DMS153 treated with DMSO at 0.1 percent for 48 hours (cell line): ENCODE measurements at regions not wholly inside any gene's neighbourhood (a gene's known extent, or its start where the extent isn't known, plus 50 kb on each side); places are given as distances from the start of the nearest gene placed in this dataset.
A peak's percentile ranks its signal among the peaks of the same experiment; 100 is the strongest.
"Not testable (repeated sequence)": the region's sequence is repeated elsewhere in the genome, so short reads cannot be mapped to it uniquely, and the experiment has no call there.

Source experiments
- DNase-seq: peaks from one replicate; lab custom pipeline; 2025; ENCODE audit not compliant: unreplicated experiment; lab: John Stamatoyannopoulos, UW

DNA sequence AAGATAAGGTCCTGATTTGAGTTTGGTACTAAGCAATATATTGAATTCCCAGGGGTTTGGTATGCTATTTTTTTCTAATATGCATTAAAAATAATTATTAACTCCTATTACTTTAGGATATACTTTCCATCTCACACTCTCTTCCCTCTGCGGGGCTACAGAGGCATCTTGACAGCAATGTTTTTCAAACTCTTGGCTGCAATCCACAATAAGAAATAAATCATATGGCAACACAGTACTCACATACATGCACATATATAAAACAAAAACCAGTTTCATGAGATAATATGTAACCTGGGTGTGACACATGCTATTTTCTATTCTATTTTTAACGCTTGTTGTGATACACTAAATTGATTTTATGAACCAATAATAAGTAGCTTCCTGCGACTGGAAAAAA lies 189.5 kb downstream of the UNC5CL start:
- DNase-seq: no peak

DNA sequence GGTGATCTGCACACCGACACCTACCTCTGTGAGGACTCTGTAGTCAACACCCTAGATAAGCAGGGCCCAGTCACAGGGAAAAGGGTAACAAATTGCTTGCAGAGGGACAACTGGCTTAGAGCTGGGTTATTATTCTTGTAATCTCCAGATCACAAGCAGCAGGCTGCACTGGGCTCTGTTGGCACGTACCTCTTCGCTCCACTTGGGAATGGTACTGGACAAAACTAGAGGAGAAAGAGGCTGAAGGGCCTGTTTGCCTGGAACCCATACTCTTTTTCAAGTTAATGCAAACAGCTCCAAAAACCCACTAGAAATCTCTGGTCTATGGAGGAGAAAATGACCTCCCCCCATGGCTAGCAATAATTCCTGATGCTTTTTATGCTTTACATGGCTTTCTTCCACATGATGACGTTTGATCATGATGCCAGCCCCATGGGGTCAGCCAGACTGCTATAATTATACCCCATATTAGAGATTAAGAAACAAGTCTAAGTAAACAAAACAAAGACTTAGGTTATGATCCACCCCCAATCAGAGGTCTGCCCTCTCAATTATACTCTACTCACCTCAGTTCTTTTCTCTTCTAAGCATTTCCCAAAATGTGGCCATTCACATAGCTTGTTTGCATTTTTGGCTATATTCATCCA lies 190.0 kb downstream of the UNC5CL start:
- no peak for DNase-seq

- no peak for DNase-seq
These were observed 191.0 kb downstream of the UNC5CL start for GRCh38 chr6:40848038-40848437.

- peak; percentile 21 for DNase-seq
These were observed 193.5 kb downstream of the UNC5CL start for GRCh38 chr6:40845553-40845952.

- no peak for DNase-seq
These were observed 194.8 kb downstream of the UNC5CL start for GRCh38 chr6:40844246-40844645.

GRCh38 chr6:40841721-40842120 lies 197.3 kb downstream of the UNC5CL start:
- no peak for DNase-seq

DNA sequence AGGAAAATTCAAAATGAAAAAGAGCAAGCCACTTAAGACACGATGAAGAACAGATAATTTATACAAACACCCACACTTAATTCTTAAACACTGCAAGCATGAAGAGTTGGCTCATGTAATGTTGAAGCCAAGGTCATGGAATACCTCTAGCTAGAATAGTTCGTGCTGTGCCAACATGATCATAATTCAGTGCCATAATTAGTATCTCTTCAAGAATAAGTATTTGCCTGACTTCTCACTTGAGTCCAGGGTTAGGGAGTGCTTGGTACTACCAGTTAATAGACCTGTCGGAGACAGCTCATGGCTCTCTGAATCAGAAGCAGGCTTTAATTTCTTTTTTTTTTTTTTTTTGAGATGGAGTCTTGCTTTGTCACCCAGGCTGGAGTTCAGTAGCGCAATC lies 206.3 kb downstream of the UNC5CL start:
- DNase-seq: no peak

DNA sequence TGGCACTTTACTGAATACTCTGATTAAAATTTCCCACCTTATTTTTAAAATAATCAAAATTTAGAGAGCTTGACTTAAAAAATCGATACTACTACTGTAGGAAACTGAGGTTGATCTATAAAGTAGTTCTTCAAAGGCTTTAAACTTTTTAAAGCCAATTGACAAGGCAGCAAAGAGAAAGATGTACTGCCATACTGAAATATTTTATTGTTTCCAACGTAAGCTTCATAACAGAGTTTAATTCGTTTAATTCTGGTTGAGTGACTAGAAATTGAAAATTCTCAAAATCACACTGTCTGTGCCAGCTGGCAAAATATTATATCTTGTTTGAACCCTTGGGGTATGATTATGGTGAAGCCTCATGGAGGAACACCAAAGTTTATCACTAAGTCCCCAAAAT lies 207.6 kb downstream of the UNC5CL start:
- DNase-seq: no peak

- no peak for DNase-seq
These were observed 213.9 kb downstream of the UNC5CL start for GRCh38 chr6:40825102-40825501.

GRCh38 chr6:40823917-40824891 lies 214.8 kb downstream of the UNC5CL start:
- not testable (repeated sequence) for DNase-seq

GRCh38 chr6:40822619-40823018 lies 216.4 kb downstream of the UNC5CL start:
- no peak for DNase-seq

GRCh38 chr6:40819182-40819834 lies 219.7 kb downstream of the UNC5CL start:
- DNase-seq: no peak

- DNase-seq: no peak
These were observed 221.7 kb downstream of the UNC5CL start for GRCh38 chr6:40817369-40817768.

GRCh38 chr6:40816601-40817000 lies 222.4 kb downstream of the UNC5CL start:
- DNase-seq: no peak

- DNase-seq: no peak
These were observed 223.3 kb downstream of the UNC5CL start for GRCh38 chr6:40815731-40816130.

DNA sequence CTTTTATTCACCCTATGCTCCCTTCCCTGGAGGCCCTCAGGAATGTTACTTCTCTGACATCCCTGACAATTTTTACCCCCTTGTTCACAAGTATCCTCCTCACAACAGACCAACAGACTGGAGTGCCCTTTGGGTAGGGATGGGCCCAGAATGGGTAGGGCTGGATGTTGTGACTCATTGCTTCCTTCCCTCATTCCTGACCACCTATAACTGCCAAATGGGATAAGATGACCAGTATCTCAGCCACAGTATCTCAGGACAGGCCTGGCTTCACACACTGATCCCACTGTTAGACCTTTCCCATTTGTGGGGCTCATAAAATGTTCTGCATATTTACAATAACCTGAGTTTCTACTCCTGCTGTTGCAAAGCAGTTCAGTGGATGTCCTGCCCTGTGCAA lies 223.0 kb upstream of the LRFN2 start:
- DNase-seq: no peak

DNA sequence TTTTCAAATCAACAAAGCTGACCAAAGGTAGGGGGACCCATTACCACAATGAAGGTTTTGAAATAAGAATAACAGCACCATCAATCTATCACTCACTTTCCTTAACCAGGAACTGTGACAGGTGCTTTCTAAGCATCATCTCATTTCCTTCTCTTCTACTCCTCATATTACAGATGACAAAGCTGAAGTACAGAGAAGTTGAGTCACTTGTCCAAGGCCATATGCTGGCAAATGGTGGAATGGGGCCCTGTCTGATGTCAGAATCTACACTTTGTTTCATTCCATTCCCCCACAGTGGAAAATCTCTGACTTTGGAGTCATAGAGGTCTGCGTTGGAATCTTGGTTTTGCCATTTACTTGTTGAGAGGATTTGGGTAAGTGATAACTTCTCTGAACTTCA lies 222.5 kb upstream of the LRFN2 start:
- DNase-seq: no peak

DNA sequence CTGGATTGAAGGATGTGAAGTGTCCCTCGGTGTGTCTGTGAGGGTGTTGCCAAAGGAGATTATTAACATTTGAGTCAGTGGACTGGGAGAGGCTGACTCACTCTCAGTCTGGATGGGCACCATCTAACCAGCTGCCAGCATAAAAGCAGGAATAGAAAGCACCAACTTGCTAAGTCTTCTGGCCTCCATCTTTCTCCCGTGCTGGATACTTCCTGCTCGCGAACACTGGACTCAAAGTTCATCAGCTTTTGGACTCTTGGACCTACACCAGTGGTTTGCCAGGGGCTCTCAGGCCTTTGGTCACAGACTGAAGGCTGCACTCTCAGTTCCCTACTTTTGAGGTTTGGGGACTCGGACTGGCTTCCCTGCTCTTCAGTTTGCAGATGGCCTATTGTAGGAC lies 220.3 kb upstream of the LRFN2 start:
- no peak for DNase-seq

DNA sequence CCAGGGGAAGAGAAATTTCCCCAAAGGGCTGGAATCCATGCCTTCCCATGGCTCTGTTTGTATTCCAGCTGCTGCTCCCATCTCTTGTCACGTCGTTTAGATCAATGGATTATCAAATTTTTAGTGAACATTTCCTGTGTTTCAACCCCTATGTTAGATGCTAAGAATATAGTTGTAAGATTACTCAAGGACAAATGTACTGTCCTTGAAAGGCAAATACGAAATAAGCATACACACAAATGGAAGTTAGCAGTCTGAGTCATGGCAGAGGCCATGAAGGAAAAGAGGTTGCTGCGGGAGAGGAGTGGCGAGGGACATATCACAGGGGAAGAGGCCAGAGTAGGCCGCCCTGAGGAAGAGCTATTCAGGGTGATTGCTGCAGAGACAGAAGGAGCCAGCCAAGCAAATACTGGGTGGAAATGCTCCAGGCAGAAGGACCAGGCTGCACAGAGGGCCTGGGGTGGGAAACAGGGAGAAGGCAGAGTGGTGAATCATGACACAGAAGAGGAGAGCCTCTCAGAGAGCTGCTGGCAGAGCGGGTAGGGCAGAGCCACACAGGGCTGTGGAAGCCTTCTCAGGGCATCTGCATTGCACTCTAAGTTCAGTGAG lies 219.2 kb upstream of the LRFN2 start:
- DNase-seq: no peak

GRCh38 chr6:40805336-40805735 lies 218.2 kb upstream of the LRFN2 start:
- DNase-seq: no peak

GRCh38 chr6:40804905-40805304 lies 217.7 kb upstream of the LRFN2 start:
- DNase-seq: no peak
